GM19324 (cell line): ENCODE measurements at regions not wholly inside any gene's neighbourhood (a gene's known extent, or its start where the extent isn't known, plus 50 kb on each side); places are given as distances from the start of the nearest gene placed in this dataset.

Source experiments
- ATAC-seq: cut with Tn5 transposase; IDR thresholded peaks from one replicate; pipeline ENCODE4 v1.9.1; 2021; ENCODE audit warnings: mild to moderate bottlenecking, moderate library complexity; ENCODE audit not compliant: unreplicated experiment, low FRiP score

- ATAC-seq, result no peak
These were observed 66.1 kb upstream of the MLN start for GRCh38 chr6:33869826-33870423.

DNA sequence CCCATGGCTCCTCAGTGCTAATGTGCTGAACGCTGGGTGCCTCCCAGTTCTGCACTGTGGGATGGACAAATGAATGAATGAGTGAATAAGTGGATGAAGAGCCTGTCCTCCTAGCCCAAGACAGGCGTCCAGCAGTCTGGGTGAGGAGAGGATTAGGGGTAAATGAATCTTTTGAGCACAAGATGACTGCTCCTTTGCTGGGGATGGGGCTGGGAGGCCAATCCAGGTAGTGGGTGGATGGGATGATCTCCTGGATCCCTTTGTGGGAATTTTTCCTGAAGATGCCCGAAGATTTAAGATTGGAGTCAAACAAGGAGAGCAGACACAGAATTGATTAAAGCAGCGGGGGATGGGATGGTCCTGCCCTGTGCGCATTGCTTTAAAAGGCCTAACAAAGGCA lies 65.3 kb upstream of the MLN start:
- no peak for ATAC-seq

- ATAC-seq, result no peak
These were observed 64.3 kb upstream of the MLN start for GRCh38 chr6:33868141-33868540.

- ATAC-seq, result no peak
These were observed 61.8 kb upstream of the MLN start for GRCh38 chr6:33865478-33866077.

GRCh38 chr6:33863723-33864440 lies 60.1 kb upstream of the MLN start:
- ATAC-seq, result no peak

GRCh38 chr6:33863084-33863483 lies 59.3 kb upstream of the MLN start:
- no peak for ATAC-seq

GRCh38 chr6:33862536-33862935 lies 58.7 kb upstream of the MLN start:
- no peak for ATAC-seq

DNA sequence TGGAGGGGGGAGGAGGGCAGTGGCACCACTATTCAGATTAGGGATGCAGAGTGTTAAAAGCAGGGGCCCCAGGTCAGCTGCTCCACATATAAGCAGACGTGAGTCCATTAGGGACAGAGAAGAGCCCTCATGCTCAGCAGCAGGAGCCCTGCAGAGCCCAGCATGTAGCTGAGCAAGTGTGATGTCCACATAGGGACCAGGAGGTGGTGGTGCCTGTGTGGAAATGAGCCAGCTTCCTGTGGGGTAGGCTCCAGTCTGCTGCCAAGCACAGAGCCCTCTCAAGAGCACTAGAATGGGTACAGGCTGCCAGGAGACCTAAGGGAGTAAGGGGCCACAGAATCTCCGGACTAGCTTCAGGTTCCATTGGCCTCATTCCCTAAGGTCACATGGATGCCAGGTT lies 57.9 kb upstream of the MLN start:
- ATAC-seq, result no peak

DNA sequence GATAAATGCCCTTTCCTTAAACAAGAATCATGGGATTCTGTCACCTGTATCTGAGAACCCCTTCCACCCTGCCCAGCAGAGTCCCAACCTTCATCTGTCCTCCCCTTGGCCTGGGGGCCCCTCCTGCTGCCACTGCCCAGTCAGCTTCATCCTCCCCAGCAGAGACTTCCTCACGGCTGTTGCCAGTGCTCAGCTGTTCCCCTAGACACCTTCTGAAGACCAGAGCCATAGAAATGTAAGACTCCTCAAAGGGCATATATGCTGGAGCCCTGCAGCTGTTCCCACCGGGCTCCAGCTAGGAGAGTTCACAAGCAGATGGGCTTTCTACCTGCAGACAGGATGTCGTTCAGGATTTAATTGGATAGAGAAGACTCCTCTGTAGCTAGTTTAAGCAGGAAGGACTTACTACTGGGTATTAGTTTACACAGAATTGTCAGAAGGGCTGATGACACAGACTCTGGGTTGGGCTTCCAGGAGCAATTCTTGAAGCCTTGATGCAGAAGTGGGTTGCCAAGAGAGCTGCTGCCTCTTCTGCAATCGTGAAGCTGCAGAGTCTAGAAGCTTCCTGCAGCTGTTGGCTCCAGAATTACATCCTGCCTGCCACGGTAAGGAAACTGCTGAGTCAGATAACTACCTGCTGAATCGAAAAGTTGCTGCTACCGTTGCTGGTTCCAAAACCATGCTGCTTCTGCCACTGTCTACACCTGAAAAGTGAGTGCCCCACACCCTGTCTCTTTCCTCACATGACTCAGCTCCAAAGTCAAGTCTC lies 57.1 kb upstream of the MLN start:
- no peak for ATAC-seq

GRCh38 chr6:33860006-33860405 lies 56.2 kb upstream of the MLN start:
- ATAC-seq, result no peak

DNA sequence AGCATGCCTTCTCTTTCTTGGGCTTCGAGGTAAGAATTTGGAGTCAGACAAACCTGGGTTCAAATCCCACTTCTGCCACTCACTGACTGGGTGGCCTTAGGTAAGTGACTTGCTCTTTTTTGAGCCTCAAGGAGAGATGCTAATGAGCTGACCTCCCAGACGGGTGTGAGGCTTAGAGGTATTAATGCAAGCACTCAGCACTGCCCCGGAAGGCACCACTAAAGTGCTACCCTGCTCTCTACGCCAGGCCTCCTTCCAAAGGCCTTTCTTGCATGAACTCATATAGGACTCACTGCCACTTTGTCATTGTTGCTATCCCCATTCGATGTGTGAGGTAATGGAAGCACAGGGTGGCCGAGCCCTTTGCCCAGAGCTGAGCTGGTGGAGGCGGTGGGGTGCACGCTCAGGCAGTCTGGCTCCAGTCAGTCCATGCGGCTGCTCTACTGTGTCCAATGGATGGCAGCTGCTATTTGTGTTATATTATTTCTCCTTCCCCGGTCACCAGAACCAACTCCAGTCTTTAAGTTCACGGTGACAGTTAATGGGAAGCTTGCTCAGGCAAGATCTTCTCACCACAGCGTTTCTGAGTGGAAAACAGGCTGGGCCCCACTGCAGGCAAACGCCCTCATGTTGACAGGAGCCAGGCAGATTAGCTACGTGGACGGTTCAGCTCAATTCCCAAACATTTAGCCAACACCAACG lies 55.2 kb upstream of the MLN start:
- ATAC-seq, result no peak

- no peak for ATAC-seq
These were observed 54.2 kb upstream of the MLN start for GRCh38 chr6:33857932-33858475.

GRCh38 chr6:33857093-33857931 lies 53.5 kb upstream of the MLN start:
- ATAC-seq, result no peak

DNA sequence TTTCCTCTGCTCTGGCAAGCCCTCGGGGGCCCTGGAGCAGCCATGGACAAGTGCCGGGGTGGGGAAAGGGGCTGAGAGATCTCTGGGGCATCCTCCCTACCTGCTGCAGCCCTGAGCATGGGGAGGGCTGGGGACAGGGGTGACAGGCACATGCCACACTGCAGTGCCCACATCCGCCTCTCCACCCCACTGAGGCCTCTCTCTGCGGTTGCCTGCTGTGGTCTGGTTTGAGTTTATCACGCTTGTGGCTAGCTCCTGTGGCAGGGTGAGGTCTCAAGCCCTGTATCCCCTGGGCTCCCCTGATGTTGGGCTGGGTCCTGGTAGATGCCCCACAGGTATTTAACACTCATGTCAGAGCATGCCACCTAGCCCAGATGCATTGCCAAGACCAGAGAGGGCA lies 52.9 kb upstream of the MLN start:
- ATAC-seq, result no peak

DNA sequence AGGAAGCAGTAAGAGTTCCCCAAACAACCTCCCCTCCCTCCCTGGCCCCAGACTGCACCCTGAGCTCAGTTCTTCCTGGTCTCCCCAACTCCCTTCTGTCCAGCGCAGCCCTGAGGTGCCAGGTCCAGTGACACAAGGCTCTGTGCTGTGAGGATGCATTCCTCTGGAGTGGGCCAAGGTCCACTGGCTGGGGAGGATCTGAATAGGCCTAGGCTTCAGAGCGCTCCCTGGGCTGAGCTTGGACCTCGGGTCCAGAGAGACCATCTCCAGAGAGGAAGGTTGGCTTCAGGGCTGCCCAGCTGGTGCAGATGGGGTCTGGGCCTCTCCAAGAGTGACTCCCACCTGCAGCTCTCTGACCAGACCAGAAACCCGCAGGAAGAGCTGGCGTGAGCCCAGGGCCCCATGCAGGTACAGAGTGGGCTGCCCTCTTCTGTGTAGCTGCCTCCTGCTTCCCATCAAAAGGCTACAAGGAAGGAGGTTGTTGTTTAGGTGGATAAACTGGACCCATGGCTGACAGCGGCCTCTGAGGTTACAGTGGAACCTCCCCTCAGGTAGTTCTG lies 52.3 kb upstream of the MLN start:
- ATAC-seq, result no peak

DNA sequence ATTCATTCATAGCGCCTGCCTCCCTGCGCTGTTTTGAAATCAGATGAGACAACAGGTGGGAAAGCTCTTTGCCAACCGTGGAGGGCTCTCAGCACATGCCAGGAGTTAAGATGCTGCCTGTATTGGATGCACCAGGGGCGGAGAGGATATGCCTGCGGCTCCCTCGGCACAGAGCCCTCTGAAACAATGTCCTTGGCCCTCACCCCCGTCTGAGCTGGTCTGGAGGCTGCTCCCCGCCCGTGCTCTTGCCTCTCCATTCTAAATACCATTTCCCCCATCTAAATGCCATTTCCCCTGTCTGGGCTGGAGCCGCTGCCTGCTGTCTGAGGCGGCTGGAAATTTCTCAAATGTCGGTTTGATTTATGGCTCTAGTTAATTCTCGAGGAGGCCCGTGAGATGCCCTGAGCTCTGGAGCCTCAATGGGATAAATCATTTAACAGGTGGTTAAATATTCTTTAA lies 50.8 kb upstream of the MLN start:
- no peak for ATAC-seq

DNA sequence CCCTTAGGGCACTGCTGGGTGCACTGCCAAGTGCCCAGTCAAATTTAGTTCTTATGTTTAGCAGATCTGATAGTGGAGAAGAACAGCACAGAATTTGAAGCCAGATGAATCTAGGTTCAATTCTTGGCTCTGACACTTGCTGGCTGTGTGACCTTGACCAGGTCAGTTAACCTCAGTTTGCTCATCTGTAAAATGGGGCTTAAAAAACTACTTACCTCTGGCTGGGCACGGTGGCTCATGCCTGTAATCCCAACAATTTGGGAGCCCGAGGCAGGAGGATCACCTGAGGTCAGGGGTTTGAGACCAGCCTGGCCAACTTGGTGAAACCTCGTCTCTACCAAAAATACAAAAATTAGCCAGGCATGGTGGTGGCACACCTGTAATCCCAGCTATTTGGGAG lies 49.9 kb upstream of the MLN start:
- ATAC-seq, result no peak
